ENCODE measurements at regions not wholly inside any gene's neighbourhood (a gene's known extent, or its start where the extent isn't known, plus 50 kb on each side); places are given as distances from the start of the nearest gene placed in this dataset.

- DNase-seq (ENCODE audit: extremely low read depth in 1 of 4, low spot score in 3 of 4) (no peak), ATAC-seq (no peak), FAIRE-seq (no peak)
- H3K9me1 ChIP-seq (ENCODE audit: control insufficient read depth, insufficient read depth, low read length), result no peaks in the 10 kb centered on the region
- no peak overlapping the region for H3K4me2 ChIP-seq (ENCODE audit: insufficient read depth, low read length)
- H3K27ac ChIP-seq (ENCODE audit: extremely low read depth, low read depth, low read length), result no peak overlapping the region
- no peaks in the 10 kb centered on the region for H3K36me3 ChIP-seq (ENCODE audit: control insufficient read depth, insufficient read depth, low read length)
- no peak overlapping the region for H3K9ac ChIP-seq (ENCODE audit: insufficient read depth in 1 of 2, low read depth in 2 of 2, low read length in 2 of 2)
- H2AFZ ChIP-seq (ENCODE audit: low read depth, low read length), result no peak overlapping the region
- peaks cover 2 to 8% of the 10 kb centered on the region in 2 experiments; a peak in 2 of 5 replicates for H3K27me3 ChIP-seq (ENCODE audit: control insufficient read depth in 2 of 2, insufficient read depth in 2 of 2, low read length in 2 of 2)
- no TSS peak for BruUV-seq (replicated peaks)
- H3K4me3 ChIP-seq, result no peak overlapping the region
- intact Hi-C loops (cut with micrococcal nuclease) (no loop called here), in situ Hi-C loops (cut with MboI) (no loop called here)
- H3K4me1 ChIP-seq (replicated peaks in 1 of 2; ENCODE audit: control insufficient read depth in 2 of 2, insufficient read depth in 2 of 2, low read length in 2 of 2), result peaks cover 0 to 4% of the 10 kb centered on the region in 2 experiments; a peak in 1 of 5 replicates
- CTCF ChIA-PET (ENCODE audit: low intra/inter-chr PET ratio), result no interaction called here
- no peaks in the 10 kb centered on the region for H3K79me2 ChIP-seq (ENCODE audit: control insufficient read depth, insufficient read depth, low read length)
- no peaks in the 10 kb centered on the region for H3K9me3 ChIP-seq (replicated peaks; ENCODE audit: control insufficient read depth, insufficient read depth, low read depth, low read length)
- no peaks in the 10 kb centered on the region for H4K20me1 ChIP-seq (replicated peaks; ENCODE audit: control insufficient read depth, insufficient read depth, low read length)
- WGBS (ENCODE audit: insufficient coverage, low coverage, missing lambda C conversion rate), result 2% methylated on average over 7 of the region's 7 CpGs
- POLR2A ChIA-PET, result no interaction called here
- TF ChIP-seq E2F5 (CRISPR knock-in tag; IDR thresholded peaks at IDR 0.05), result no peak
- TF ChIP-seq ZBTB1 (CRISPR knock-in tag; IDR thresholded peaks at IDR 0.05; ENCODE audit: borderline replicate concordance, low read depth), result no peak
- no peak for TF ChIP-seq HLTF (IDR thresholded peaks at IDR 0.05)
- TF ChIP-seq KLF1 (tag; IDR thresholded peaks at IDR 0.05), result no peak
- TF ChIP-seq FOS (IDR thresholded peaks at IDR 0.05; ENCODE audit: extremely low read depth, insufficient read length), result no peak
- no peak for TF ChIP-seq ZNF583 (CRISPR knock-in tag; IDR thresholded peaks at IDR 0.05)
- no peak for TF ChIP-seq CLOCK (CRISPR knock-in tag; IDR thresholded peaks at IDR 0.05; ENCODE audit: borderline replicate concordance)
- TF ChIP-seq ZNF408 (CRISPR knock-in tag; IDR thresholded peaks at IDR 0.05; ENCODE audit: low read depth), result no peak
- TF ChIP-seq STAT5B (CRISPR knock-in tag; IDR thresholded peaks at IDR 0.05), result no peak
- TF ChIP-seq SIRT6 (IDR thresholded peaks at IDR 0.05; ENCODE audit: low read depth, low read length), result no peak
- TF ChIP-seq, protein P1, sequence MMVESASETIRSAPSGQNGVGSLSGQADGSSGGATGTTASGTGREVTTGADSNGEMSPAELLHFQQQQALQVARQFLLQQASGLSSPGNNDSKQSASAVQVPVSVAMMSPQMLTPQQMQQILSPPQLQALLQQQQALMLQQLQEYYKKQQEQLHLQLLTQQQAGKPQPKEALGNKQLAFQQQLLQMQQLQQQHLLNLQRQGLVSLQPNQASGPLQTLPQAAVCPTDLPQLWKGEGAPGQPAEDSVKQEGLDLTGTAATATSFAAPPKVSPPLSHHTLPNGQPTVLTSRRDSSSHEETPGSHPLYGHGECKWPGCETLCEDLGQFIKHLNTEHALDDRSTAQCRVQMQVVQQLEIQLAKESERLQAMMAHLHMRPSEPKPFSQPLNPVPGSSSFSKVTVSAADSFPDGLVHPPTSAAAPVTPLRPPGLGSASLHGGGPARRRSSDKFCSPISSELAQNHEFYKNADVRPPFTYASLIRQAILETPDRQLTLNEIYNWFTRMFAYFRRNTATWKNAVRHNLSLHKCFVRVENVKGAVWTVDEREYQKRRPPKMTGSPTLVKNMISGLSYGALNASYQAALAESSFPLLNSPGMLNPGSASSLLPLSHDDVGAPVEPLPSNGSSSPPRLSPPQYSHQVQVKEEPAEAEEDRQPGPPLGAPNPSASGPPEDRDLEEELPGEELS (CRISPR knock-in tag; IDR thresholded peaks at IDR 0.05; ENCODE audit: borderline replicate concordance), result no peak
- no peak for TF ChIP-seq U2AF1 (optimal IDR thresholded peaks at IDR 0.05; ENCODE audit: low read depth, low read length)
- TF ChIP-seq, protein P2, sequence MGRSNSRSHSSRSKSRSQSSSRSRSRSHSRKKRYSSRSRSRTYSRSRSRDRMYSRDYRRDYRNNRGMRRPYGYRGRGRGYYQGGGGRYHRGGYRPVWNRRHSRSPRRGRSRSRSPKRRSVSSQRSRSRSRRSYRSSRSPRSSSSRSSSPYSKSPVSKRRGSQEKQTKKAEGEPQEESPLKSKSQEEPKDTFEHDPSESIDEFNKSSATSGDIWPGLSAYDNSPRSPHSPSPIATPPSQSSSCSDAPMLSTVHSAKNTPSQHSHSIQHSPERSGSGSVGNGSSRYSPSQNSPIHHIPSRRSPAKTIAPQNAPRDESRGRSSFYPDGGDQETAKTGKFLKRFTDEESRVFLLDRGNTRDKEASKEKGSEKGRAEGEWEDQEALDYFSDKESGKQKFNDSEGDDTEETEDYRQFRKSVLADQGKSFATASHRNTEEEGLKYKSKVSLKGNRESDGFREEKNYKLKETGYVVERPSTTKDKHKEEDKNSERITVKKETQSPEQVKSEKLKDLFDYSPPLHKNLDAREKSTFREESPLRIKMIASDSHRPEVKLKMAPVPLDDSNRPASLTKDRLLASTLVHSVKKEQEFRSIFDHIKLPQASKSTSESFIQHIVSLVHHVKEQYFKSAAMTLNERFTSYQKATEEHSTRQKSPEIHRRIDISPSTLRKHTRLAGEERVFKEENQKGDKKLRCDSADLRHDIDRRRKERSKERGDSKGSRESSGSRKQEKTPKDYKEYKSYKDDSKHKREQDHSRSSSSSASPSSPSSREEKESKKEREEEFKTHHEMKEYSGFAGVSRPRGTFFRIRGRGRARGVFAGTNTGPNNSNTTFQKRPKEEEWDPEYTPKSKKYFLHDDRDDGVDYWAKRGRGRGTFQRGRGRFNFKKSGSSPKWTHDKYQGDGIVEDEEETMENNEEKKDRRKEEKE (IDR thresholded peaks at IDR 0.05; ENCODE audit: borderline replicate concordance in 1 of 2, control insufficient read depth in 1 of 2, low read depth in 2 of 2, low read length in 1 of 2), result no peak
- no peak for TF ChIP-seq ZNF444 (CRISPR knock-in tag; IDR thresholded peaks at IDR 0.05)
- TF ChIP-seq ZNF146 (CRISPR knock-in tag; IDR thresholded peaks at IDR 0.05; ENCODE audit: unreplicated experiment), result no peak
Measured at GRCh38 chr1:220410611-220411010, 117.3 kb upstream of the MARK1 start.

Data from K562 (cell line).